ENCODE measurements at regions not wholly inside any gene's neighbourhood (a gene's known extent, or its start where the extent isn't known, plus 50 kb on each side); places are given as distances from the start of the nearest gene placed in this dataset.
A peak's percentile ranks its signal among the peaks of the same experiment; 100 is the strongest.

DNA sequence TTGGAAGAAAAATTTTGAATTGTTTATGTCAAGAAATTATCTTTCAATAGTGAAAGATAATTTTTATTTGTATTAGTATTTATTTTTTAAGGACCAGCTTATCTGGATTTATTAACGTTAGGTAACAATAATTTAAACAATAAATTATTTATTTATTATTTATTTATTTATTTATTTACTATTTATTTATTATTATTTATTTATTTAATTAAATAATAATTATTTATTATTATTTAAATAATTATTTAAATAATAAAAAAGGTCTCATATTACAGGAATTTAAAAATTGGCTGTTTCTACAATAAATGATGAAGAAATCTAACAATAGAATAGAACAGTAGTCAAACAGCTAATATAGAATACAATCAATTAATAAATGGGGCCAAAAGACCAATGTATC lies 618.7 kb upstream of the BRINP3 start (continued):
- TF ChIP-seq SMARCA5 (IDR thresholded peaks at IDR 0.05) (no peak), HDGF (IDR thresholded peaks at IDR 0.05) (no peak), ZBTB2 (IDR thresholded peaks at IDR 0.05) (no peak)

GRCh38 chr1:191099696-191100095 lies 622.0 kb upstream of the BRINP3 start:
- no peak for FAIRE-seq
- Histone ChIP-seq H3K27ac (ENCODE audit: extremely low read depth, low read depth, low read length) (no peak overlapping the region), H3K9ac (ENCODE audit: insufficient read depth in 1 of 2, low read depth in 2 of 2, low read length in 2 of 2) (no peak overlapping the region), H2AFZ (ENCODE audit: low read depth, low read length) (no peak overlapping the region), H3K36me3 (ENCODE audit: control insufficient read depth, insufficient read depth, low read length) (no peaks in the 10 kb centered on the region), H3K4me2 (ENCODE audit: insufficient read depth, low read length) (no peak overlapping the region), H3K9me3 (replicated peaks; ENCODE audit: control insufficient read depth, insufficient read depth, low read depth, low read length) (no peaks in the 10 kb centered on the region), H3K4me3 (no peak overlapping the region), H3K27me3 (ENCODE audit: control insufficient read depth in 2 of 2, insufficient read depth in 2 of 2, low read length in 2 of 2) (no peaks in the 10 kb centered on the region), H3K4me1 (replicated peaks in 1 of 2; ENCODE audit: control insufficient read depth in 2 of 2, insufficient read depth in 2 of 2, low read length in 2 of 2) (no peaks in the 10 kb centered on the region), H3K79me2 (ENCODE audit: control insufficient read depth, insufficient read depth, low read length) (no peaks in the 10 kb centered on the region), H4K20me1 (replicated peaks; ENCODE audit: control insufficient read depth, insufficient read depth, low read length) (no peaks in the 10 kb centered on the region), H3K9me1 (ENCODE audit: control insufficient read depth, insufficient read depth, low read length) (no peaks in the 10 kb centered on the region)
- 3% methylated on average over 4 of the region's 4 CpGs for WGBS (ENCODE audit: insufficient coverage, low coverage, missing lambda C conversion rate)
- in situ Hi-C loops (cut with MboI) = no loop called here
- ChIA-PET POLR2A (no interaction called here), CTCF (ENCODE audit: low intra/inter-chr PET ratio) (no interaction called here)
- no TSS peak for BruUV-seq (replicated peaks)
- TF ChIP-seq ZBTB8A (IDR thresholded peaks at IDR 0.05; ENCODE audit: partially characterized antibody) (no peak), MCM5 (IDR thresholded peaks at IDR 0.05; ENCODE audit: low read depth) (no peak), ETV5 (CRISPR knock-in tag; IDR thresholded peaks at IDR 0.05; ENCODE audit: low read depth) (no peak), ZNF780A (CRISPR knock-in tag; IDR thresholded peaks at IDR 0.05) (no peak), ZNF3 (CRISPR knock-in tag; IDR thresholded peaks at IDR 0.05) (no peak), CHCHD3 (CRISPR knock-in tag; IDR thresholded peaks at IDR 0.05) (no peak), SMAD3 (CRISPR knock-in tag; conservative IDR thresholded peaks at IDR 0.05) (no peak), ETV1 (tag; conservative IDR thresholded peaks at IDR 0.05; ENCODE audit: low read depth) (no peak)
- intact Hi-C loops (cut with micrococcal nuclease) = no loop called here
- ATAC-seq = peak; percentile 50; the same call in 2 of the 3 replicates
- DNase-seq (ENCODE audit: extremely low read depth in 1 of 4, low spot score in 3 of 4) = peak in 1 of 4 experiments; percentile 25
